ENCODE measurements at regions not wholly inside any gene's neighbourhood (a gene's known extent, or its start where the extent isn't known, plus 50 kb on each side); places are given as distances from the start of the nearest gene placed in this dataset.

DNA sequence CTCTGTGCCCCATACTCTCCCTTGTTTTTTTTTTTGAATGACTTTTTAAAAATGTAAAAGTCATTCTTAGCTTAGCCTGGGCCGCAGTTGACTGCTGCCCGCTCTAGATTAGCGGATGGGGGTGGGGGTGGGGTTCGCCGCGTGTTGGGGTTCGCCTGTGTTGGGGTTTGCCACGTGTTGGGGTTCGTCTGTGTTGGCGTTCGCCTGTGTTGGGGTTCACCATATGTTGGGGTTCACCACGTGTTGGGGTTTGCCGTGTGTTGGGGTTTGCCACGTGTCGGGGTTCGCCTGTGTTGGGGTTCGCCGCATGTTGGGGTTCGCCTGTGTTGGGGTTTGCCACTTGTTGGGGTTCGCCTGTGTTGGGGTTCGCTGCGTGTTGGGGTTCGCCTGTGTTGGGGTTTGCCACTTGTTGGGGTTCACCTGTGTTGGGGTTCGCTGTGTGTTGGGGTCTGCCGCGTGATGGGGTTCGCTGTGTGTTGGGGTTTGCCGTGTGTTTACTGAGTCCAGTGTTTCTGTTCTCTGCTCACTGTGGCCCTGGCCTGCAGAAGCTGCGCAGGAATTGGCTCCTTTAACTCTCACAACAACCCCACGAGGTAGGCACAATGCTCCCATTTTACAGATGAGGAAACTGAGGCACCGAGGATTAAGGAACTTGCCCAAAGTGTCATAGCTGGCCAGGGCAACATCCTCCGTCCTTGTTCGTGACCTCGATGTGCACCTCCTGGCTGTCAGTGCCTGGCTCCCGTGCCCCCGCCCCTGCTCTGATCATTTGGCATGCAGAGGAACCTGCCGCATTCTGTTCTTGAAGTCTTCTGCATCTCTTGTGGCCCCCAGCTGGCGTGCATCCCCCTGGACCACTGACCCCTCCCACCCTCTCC, 96.6 kb upstream of the CIBAR2 start:
- Histone ChIP-seq H3K27me3 (ENCODE audit: control insufficient read depth, low read length) (no peaks in the 10 kb centered on the region), H3K27ac (ENCODE audit: low read depth, low read length) (no peak overlapping the region), H3K9me2 (replicated peaks; ENCODE audit: control insufficient read depth, low read length) (no peaks in the 10 kb centered on the region), H3K36me3 (ENCODE audit: control insufficient read depth, low read length) (no peaks in the 10 kb centered on the region), H3K79me2 (ENCODE audit: control insufficient read depth, low read length) (no peaks in the 10 kb centered on the region), H3K4me1 (ENCODE audit: control insufficient read depth, low read length) (no peaks in the 10 kb centered on the region), H3K4me2 (ENCODE audit: low read length) (no peak overlapping the region), H4K20me1 (ENCODE audit: control insufficient read depth, insufficient read depth, low read depth, low read length) (no peaks in the 10 kb centered on the region), H3F3A (ENCODE audit: control insufficient read depth, insufficient read depth) (no peaks in the 10 kb centered on the region), H3K4me3 (ENCODE audit: low read length) (no peak overlapping the region), H3K9me3 (ENCODE audit: control insufficient read depth, insufficient read depth, low read length) (no peaks in the 10 kb centered on the region)
- TF ChIP-seq, protein P1, sequence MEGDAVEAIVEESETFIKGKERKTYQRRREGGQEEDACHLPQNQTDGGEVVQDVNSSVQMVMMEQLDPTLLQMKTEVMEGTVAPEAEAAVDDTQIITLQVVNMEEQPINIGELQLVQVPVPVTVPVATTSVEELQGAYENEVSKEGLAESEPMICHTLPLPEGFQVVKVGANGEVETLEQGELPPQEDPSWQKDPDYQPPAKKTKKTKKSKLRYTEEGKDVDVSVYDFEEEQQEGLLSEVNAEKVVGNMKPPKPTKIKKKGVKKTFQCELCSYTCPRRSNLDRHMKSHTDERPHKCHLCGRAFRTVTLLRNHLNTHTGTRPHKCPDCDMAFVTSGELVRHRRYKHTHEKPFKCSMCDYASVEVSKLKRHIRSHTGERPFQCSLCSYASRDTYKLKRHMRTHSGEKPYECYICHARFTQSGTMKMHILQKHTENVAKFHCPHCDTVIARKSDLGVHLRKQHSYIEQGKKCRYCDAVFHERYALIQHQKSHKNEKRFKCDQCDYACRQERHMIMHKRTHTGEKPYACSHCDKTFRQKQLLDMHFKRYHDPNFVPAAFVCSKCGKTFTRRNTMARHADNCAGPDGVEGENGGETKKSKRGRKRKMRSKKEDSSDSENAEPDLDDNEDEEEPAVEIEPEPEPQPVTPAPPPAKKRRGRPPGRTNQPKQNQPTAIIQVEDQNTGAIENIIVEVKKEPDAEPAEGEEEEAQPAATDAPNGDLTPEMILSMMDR (IDR thresholded peaks at IDR 0.05; ENCODE audit: low read depth, low read length, poor library complexity, severe bottlenecking) = no peak
- TF ChIP-seq EZH2phosphoT487 (IDR thresholded peaks at IDR 0.05; ENCODE audit: borderline replicate concordance, low read length) = no peak

DNA sequence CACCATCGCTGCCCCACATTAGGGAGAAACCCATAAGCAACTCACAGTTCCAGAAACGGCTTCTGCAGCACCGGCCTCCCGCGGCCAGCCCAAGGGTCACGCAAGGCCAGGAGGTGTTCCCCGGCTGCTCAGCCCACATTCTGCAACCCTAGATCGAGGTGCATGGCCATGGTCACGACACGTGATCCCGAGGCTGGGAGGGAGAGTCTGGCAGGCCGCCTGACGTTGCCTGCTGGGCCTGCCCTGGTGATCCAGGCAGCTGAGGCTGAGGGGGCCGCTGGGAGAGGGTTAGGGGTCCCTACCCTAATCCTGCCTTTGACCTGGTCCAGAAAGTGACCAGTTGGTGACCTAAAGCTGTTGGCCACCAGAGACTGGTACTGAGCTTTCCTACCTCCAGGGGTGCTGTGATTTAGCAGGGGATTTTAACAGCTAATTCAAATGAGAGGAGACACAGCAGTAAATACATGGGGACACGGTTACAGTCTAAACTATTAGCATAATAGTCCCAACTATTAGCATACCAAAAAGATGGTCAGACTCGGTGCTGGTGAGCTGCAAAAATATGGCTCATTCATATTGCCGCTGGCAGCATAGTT, 97.4 kb upstream of the CIBAR2 start:
- Histone ChIP-seq H3K9me3 (ENCODE audit: control insufficient read depth, insufficient read depth, low read length) (no peaks in the 10 kb centered on the region), H3K4me1 (ENCODE audit: control insufficient read depth, low read length) (no peaks in the 10 kb centered on the region), H3K27me3 (ENCODE audit: control insufficient read depth, low read length) (no peaks in the 10 kb centered on the region), H3F3A (ENCODE audit: control insufficient read depth, insufficient read depth) (no peaks in the 10 kb centered on the region), H4K20me1 (ENCODE audit: control insufficient read depth, insufficient read depth, low read depth, low read length) (no peaks in the 10 kb centered on the region), H3K9me2 (replicated peaks; ENCODE audit: control insufficient read depth, low read length) (no peaks in the 10 kb centered on the region), H3K27ac (ENCODE audit: low read depth, low read length) (no peak overlapping the region), H3K79me2 (ENCODE audit: control insufficient read depth, low read length) (no peaks in the 10 kb centered on the region), H3K4me3 (ENCODE audit: low read length) (no peak overlapping the region), H3K4me2 (ENCODE audit: low read length) (no peak overlapping the region), H3K36me3 (ENCODE audit: control insufficient read depth, low read length) (no peaks in the 10 kb centered on the region)
- no peak for TF ChIP-seq EZH2phosphoT487 (IDR thresholded peaks at IDR 0.05; ENCODE audit: borderline replicate concordance, low read length)
- TF ChIP-seq, protein P1 (IDR thresholded peaks at IDR 0.05; ENCODE audit: low read depth, low read length, poor library complexity, severe bottlenecking) = no peak

DNA sequence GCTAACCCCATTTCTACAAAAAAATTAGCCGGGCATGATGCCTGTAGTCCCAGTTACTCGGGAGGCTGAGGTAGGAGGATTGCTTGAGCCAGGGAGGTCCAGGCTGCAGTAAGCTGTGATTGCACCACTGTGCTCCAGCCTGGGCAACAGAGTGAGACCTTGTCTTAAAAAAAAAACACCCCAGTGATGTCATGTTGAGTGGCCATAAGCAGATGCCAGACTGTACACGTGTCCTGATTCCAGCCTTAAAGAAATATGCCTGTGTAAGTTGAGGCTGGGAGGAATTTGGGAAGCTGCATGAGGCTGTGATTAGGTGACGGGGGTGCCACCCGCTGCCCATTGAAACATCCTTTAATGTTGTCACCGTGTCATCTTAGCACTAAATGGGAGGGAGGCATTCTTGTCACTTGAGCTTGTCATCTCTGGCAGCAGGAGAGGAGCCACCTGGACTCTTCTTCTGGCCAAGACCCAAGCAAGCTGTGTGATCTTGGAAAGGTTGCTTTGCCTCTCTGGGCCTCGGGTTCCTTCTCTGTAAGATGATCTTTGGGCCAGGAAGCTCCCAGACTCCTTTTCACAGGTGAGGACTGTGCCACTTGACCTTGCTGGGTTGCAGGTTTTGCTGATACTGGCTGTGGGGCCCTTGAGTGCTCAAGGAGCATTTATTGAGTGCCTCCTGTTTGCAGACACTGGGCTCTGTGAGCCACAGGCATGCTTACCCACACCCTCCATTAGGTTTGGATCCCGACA, 98.3 kb upstream of the CIBAR2 start:
- Histone ChIP-seq H3K27ac (ENCODE audit: low read depth, low read length) (no peak overlapping the region), H3K9me3 (ENCODE audit: control insufficient read depth, insufficient read depth, low read length) (no peaks in the 10 kb centered on the region), H3F3A (ENCODE audit: control insufficient read depth, insufficient read depth) (no peaks in the 10 kb centered on the region), H3K79me2 (ENCODE audit: control insufficient read depth, low read length) (no peaks in the 10 kb centered on the region), H3K36me3 (ENCODE audit: control insufficient read depth, low read length) (no peaks in the 10 kb centered on the region), H3K4me2 (ENCODE audit: low read length) (no peak overlapping the region), H3K27me3 (ENCODE audit: control insufficient read depth, low read length) (no peaks in the 10 kb centered on the region), H3K9me2 (replicated peaks; ENCODE audit: control insufficient read depth, low read length) (no peaks in the 10 kb centered on the region), H3K4me1 (ENCODE audit: control insufficient read depth, low read length) (no peaks in the 10 kb centered on the region), H3K4me3 (ENCODE audit: low read length) (no peak overlapping the region), H4K20me1 (ENCODE audit: control insufficient read depth, insufficient read depth, low read depth, low read length) (no peaks in the 10 kb centered on the region)
- no peak for TF ChIP-seq EZH2phosphoT487 (IDR thresholded peaks at IDR 0.05; ENCODE audit: borderline replicate concordance, low read length)
- TF ChIP-seq, protein P1 (IDR thresholded peaks at IDR 0.05; ENCODE audit: low read depth, low read length, poor library complexity, severe bottlenecking) = no peak
